ENCODE measurements at regions not wholly inside any gene's neighbourhood (a gene's known extent, or its start where the extent isn't known, plus 50 kb on each side); places are given as distances from the start of the nearest gene placed in this dataset.

GRCh38 chr4:24637173-24637572 lies 52.8 kb upstream of the DHX15 start:
- ATAC-seq (replicated peaks) (no peak), DNase-seq (no peak)
- Mint-ChIP-seq H3K36me3 (ENCODE audit: insufficient read depth) (no peaks in the 10 kb centered on the region), H3K4me3 (no peak overlapping the region), H3K9me3 (no peaks in the 10 kb centered on the region), H3K27me3 (peaks cover 15 to 22% of the 10 kb centered on the region in 2 donors), H3K27ac (no peak overlapping the region), H3K4me1 (ENCODE audit: low read depth in 2 of 2) (no peaks in the 10 kb centered on the region)

- Mint-ChIP-seq H3K27ac (no peak overlapping the region), H3K4me1 (ENCODE audit: low read depth in 2 of 2) (no peaks in the 10 kb centered on the region), H3K9me3 (no peaks in the 10 kb centered on the region), H3K4me3 (no peak overlapping the region), H3K36me3 (ENCODE audit: insufficient read depth) (no peaks in the 10 kb centered on the region), H3K27me3 (peaks cover 18 to 27% of the 10 kb centered on the region in 2 donors)
- ATAC-seq (replicated peaks) = no peak
- no peak for DNase-seq
These were observed 54.1 kb upstream of the DHX15 start for GRCh38 chr4:24638396-24638875.

GRCh38 chr4:24639714-24640113 lies 55.4 kb upstream of the DHX15 start:
- no peaks in the 10 kb centered on the region for H3K36me3 Mint-ChIP-seq (ENCODE audit: insufficient read depth)
- H3K9me3 Mint-ChIP-seq = no peaks in the 10 kb centered on the region
- no peak overlapping the region for H3K27ac Mint-ChIP-seq
- ATAC-seq (replicated peaks) (no peak), DNase-seq (no peak)
- no peak overlapping the region for H3K4me3 Mint-ChIP-seq
- H3K4me1 Mint-ChIP-seq (ENCODE audit: low read depth in 2 of 2) = no peaks in the 10 kb centered on the region
- peaks cover 23 to 38% of the 10 kb centered on the region in 2 donors for H3K27me3 Mint-ChIP-seq

- peaks cover 23 to 41% of the 10 kb centered on the region in 2 donors for H3K27me3 Mint-ChIP-seq
- no peaks in the 10 kb centered on the region for H3K9me3 Mint-ChIP-seq
- DNase-seq (no peak), ATAC-seq (replicated peaks) (no peak)
- H3K36me3 Mint-ChIP-seq (ENCODE audit: insufficient read depth) = no peaks in the 10 kb centered on the region
- H3K4me3 Mint-ChIP-seq = no peak overlapping the region
- H3K4me1 Mint-ChIP-seq (ENCODE audit: low read depth in 2 of 2) = no peaks in the 10 kb centered on the region
- peak overlapping the region in 1 of 2 donors; percentile 17 for H3K27ac Mint-ChIP-seq
These were observed 56.0 kb upstream of the DHX15 start for GRCh38 chr4:24640366-24640765.

GRCh38 chr4:24642981-24643547 lies 58.7 kb upstream of the DHX15 start:
- no peaks in the 10 kb centered on the region for H3K36me3 Mint-ChIP-seq (ENCODE audit: insufficient read depth)
- H3K4me3 Mint-ChIP-seq = no peak overlapping the region
- H3K9me3 Mint-ChIP-seq = no peaks in the 10 kb centered on the region
- no peak overlapping the region for H3K27ac Mint-ChIP-seq
- ATAC-seq (replicated peaks) = no peak
- H3K4me1 Mint-ChIP-seq (ENCODE audit: low read depth in 2 of 2) = no peaks in the 10 kb centered on the region
- no peak for DNase-seq
- peaks cover 23 to 62% of the 10 kb centered on the region in 2 donors for H3K27me3 Mint-ChIP-seq

GRCh38 chr4:24643774-24644520 lies 59.6 kb upstream of the DHX15 start:
- Mint-ChIP-seq H3K36me3 (ENCODE audit: insufficient read depth) (no peaks in the 10 kb centered on the region), H3K4me3 (no peak overlapping the region), H3K9me3 (no peaks in the 10 kb centered on the region), H3K27me3 (peaks cover 23 to 62% of the 10 kb centered on the region in 2 donors), H3K4me1 (ENCODE audit: low read depth in 2 of 2) (no peaks in the 10 kb centered on the region), H3K27ac (no peak overlapping the region)
- ATAC-seq (replicated peaks) (no peak), DNase-seq (no peak)

- H3K4me1 Mint-ChIP-seq (ENCODE audit: low read depth in 2 of 2) = no peaks in the 10 kb centered on the region
- no peak for ATAC-seq (replicated peaks)
- DNase-seq = no peak
- peak overlapping the region in 1 of 2 donors; percentile 24 for H3K27ac Mint-ChIP-seq
- no peak overlapping the region for H3K4me3 Mint-ChIP-seq
- no peaks in the 10 kb centered on the region for H3K9me3 Mint-ChIP-seq
- peaks cover 20 to 57% of the 10 kb centered on the region in 2 donors for H3K27me3 Mint-ChIP-seq
- no peaks in the 10 kb centered on the region for H3K36me3 Mint-ChIP-seq (ENCODE audit: insufficient read depth)
These were observed 60.8 kb upstream of the DHX15 start for GRCh38 chr4:24644983-24645764.

GRCh38 chr4:24645765-24646550 lies 61.6 kb upstream of the DHX15 start:
- Mint-ChIP-seq H3K27ac (no peak overlapping the region), H3K36me3 (ENCODE audit: insufficient read depth) (no peaks in the 10 kb centered on the region), H3K27me3 (peaks cover 16 to 58% of the 10 kb centered on the region in 2 donors), H3K4me3 (no peak overlapping the region), H3K9me3 (no peaks in the 10 kb centered on the region), H3K4me1 (ENCODE audit: low read depth in 2 of 2) (no peaks in the 10 kb centered on the region)
- ATAC-seq (replicated peaks) (no peak), DNase-seq (no peak)

- Mint-ChIP-seq H3K4me1 (ENCODE audit: low read depth in 2 of 2) (no peaks in the 10 kb centered on the region), H3K9me3 (no peaks in the 10 kb centered on the region), H3K27ac (no peak overlapping the region), H3K36me3 (ENCODE audit: insufficient read depth) (no peaks in the 10 kb centered on the region), H3K27me3 (peaks cover 22 to 67% of the 10 kb centered on the region in 2 donors), H3K4me3 (no peak overlapping the region)
- no peak for ATAC-seq (replicated peaks)
- no peak for DNase-seq
These were observed 62.6 kb upstream of the DHX15 start for GRCh38 chr4:24646798-24647460.

- H3K4me3 Mint-ChIP-seq = no peak overlapping the region
- no peak for DNase-seq
- H3K4me1 Mint-ChIP-seq (ENCODE audit: low read depth in 2 of 2) = no peaks in the 10 kb centered on the region
- no peaks in the 10 kb centered on the region for H3K36me3 Mint-ChIP-seq (ENCODE audit: insufficient read depth)
- no peaks in the 10 kb centered on the region for H3K9me3 Mint-ChIP-seq
- peaks cover 18 to 51% of the 10 kb centered on the region in 2 donors for H3K27me3 Mint-ChIP-seq
- no peak for ATAC-seq (replicated peaks)
- no peak overlapping the region for H3K27ac Mint-ChIP-seq
These were observed 66.7 kb upstream of the DHX15 start for GRCh38 chr4:24650849-24651640.

- no peaks in the 10 kb centered on the region for H3K36me3 Mint-ChIP-seq (ENCODE audit: insufficient read depth)
- no peak overlapping the region for H3K4me3 Mint-ChIP-seq
- no peaks in the 10 kb centered on the region for H3K9me3 Mint-ChIP-seq
- H3K27ac Mint-ChIP-seq = peak overlapping the region in 1 of 2 donors; percentile 53
- peaks cover 38 to 39% of the 10 kb centered on the region in 2 donors for H3K27me3 Mint-ChIP-seq
- H3K4me1 Mint-ChIP-seq (ENCODE audit: low read depth in 2 of 2) = peaks cover 0 to 2% of the 10 kb centered on the region in 2 donors
- no peak for DNase-seq
- no peak for ATAC-seq (replicated peaks)
These were observed 71.0 kb upstream of the DHX15 start for GRCh38 chr4:24655326-24655725.

GRCh38 chr4:24655971-24656370 lies 71.6 kb upstream of the DHX15 start:
- DNase-seq (no peak), ATAC-seq (replicated peaks) (no peak)
- no peak overlapping the region for H3K4me3 Mint-ChIP-seq
- no peak overlapping the region for H3K27ac Mint-ChIP-seq
- peaks cover 0 to 2% of the 10 kb centered on the region in 2 donors for H3K4me1 Mint-ChIP-seq (ENCODE audit: low read depth in 2 of 2)
- H3K27me3 Mint-ChIP-seq = peaks cover 33 to 38% of the 10 kb centered on the region in 2 donors
- no peaks in the 10 kb centered on the region for H3K36me3 Mint-ChIP-seq (ENCODE audit: insufficient read depth)
- no peaks in the 10 kb centered on the region for H3K9me3 Mint-ChIP-seq

Data from effector memory CD8-positive, alpha-beta T cell (primary cell).